22Rv1 (cell line): ENCODE measurements at regions not wholly inside any gene's neighbourhood (a gene's known extent, or its start where the extent isn't known, plus 50 kb on each side); places are given as distances from the start of the nearest gene placed in this dataset.

ENCODE experiments used
- ZFX ChIP-seq: fragments of 450-650 bp; IDR thresholded peaks from 2 replicates; pipeline ENCODE4 v1.6.1; 2017; ENCODE audit warnings: antibody characterized with exemption, borderline replicate concordance
- TF ChIP-seq, protein P1 (sequence below): fragments of 450-650 bp; IDR thresholded peaks from 2 replicates; pipeline ENCODE4 v1.5.1; 2017; ENCODE audit warnings: mild to moderate bottlenecking

DNA sequence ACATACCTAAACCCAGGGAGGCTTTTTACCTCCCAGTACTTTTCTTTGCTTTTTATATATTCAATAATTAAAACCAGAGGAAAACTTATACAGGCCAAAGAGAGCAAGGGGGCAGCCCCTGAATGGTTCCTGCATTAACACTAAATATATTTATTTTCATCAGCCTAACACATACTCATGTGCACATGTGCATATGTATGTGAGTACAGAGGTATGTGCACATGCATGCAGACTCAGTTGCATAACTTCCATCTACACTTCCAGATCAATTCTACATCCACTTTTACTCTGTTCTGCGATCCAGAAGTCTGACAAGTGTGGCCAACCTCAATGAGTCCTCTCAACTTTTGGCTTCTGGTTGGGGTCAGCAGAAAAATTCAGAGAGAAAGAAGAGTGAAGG lies 794.2 kb downstream of the DHX35 start:
- no peak for TF ChIP-seq ZFX
- TF ChIP-seq, protein P1, sequence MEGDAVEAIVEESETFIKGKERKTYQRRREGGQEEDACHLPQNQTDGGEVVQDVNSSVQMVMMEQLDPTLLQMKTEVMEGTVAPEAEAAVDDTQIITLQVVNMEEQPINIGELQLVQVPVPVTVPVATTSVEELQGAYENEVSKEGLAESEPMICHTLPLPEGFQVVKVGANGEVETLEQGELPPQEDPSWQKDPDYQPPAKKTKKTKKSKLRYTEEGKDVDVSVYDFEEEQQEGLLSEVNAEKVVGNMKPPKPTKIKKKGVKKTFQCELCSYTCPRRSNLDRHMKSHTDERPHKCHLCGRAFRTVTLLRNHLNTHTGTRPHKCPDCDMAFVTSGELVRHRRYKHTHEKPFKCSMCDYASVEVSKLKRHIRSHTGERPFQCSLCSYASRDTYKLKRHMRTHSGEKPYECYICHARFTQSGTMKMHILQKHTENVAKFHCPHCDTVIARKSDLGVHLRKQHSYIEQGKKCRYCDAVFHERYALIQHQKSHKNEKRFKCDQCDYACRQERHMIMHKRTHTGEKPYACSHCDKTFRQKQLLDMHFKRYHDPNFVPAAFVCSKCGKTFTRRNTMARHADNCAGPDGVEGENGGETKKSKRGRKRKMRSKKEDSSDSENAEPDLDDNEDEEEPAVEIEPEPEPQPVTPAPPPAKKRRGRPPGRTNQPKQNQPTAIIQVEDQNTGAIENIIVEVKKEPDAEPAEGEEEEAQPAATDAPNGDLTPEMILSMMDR, result no peak
